Esophagus muscularis mucosa (tissue), 2 donors: ENCODE measurements at regions not wholly inside any gene's neighbourhood (a gene's known extent, or its start where the extent isn't known, plus 50 kb on each side); places are given as distances from the start of the nearest gene placed in this dataset.

Experiments
- POLR2A ChIP-seq: fragments of 450-650 bp; IDR thresholded peaks from one replicate; pipeline ENCODE4 v1.6.1; 2017; ENCODE audit warnings: antibody characterized with exemption, moderate library complexity, mild to moderate bottlenecking, low read depth
- POLR2AphosphoS5 ChIP-seq, 2 donors: sonication (generic); formaldehyde crosslinking; IDR thresholded peaks; one replicate each; pipeline ENCODE4 v1.6.1; 2017; ENCODE audit warnings: antibody characterized with exemption in 2 of 2

DNA sequence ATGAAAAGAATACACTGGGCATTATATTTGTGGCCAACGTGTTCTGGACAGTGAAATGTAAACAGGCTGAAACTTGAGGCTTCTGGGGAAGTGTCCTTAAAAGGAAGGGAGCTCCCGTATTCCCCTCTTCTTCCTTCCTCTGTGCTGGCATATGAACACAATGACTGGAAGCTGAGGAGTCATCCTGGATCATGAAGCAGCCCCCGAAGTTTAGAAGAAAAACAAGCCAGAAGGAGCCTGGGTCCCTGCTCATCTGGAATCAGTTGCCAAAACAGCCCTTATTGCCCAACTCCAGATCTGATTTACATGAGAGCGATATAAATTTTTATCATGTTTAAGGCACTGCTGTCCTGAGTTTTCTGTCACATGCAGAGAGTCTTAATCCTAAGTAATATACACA, 65.4 kb upstream of the SLC1A1 start:
- no peak for TF ChIP-seq POLR2A
- no peak for TF ChIP-seq POLR2AphosphoS5 (IDR thresholded peaks at IDR 0.05)
